ENCODE measurements at regions not wholly inside any gene's neighbourhood (a gene's known extent, or its start where the extent isn't known, plus 50 kb on each side); places are given as distances from the start of the nearest gene placed in this dataset.

DNA sequence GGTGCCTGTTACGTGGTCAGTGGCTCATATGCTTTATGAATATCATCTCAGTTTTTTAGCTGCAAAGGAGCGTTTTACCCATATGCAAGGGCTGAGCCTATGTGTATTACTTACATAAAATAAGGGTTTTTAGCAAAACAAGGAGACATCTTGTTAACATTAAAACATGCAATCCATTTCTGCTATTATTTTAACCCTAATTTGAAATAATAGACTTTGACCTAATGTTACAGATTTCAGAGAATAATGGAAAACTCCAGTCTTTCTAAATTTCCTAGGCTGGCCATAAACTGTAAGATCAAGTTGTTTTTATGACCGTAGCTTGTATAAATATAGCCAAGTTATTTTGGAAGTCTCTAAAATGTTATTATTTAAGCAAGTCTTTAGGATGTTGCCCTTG is 121.1 kb upstream of the SEMA6A start:
- Histone ChIP-seq H3K9ac (ENCODE audit: low read depth, low read length) (no peak overlapping the region), H3K4me1 (ENCODE audit: insufficient read depth, low read length) (peaks cover 25% of the 10 kb centered on the region), H3K9me3 (ENCODE audit: control insufficient read depth, insufficient read depth, low read length) (no peaks in the 10 kb centered on the region), H3K36me3 (ENCODE audit: insufficient read depth, low read length) (no peaks in the 10 kb centered on the region)

DNA sequence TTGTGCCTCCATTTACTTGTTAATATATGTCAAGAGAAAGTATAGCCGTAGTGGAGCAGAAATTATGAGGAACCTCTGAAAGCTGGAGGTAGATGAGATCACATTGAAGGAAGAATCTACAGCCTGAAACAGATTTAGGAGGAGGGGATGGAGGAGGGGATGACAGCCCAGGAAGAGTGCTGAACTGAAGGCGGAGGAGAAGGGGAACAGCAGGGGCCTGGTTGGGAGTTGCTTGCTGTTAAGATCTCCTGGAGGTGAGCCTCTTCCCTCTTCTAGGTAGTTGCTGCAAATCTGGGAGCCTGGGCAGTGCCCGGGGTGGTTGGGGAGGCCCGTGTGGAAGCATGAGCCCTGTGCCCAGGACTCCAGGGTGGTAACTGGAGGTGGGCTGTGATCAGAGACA is 111.8 kb upstream of the SEMA6A start:
- Histone ChIP-seq H3K4me1 (ENCODE audit: insufficient read depth, low read length) (peaks cover 10% of the 10 kb centered on the region), H3K36me3 (ENCODE audit: insufficient read depth, low read length) (no peaks in the 10 kb centered on the region), H3K9me3 (ENCODE audit: control insufficient read depth, insufficient read depth, low read length) (no peaks in the 10 kb centered on the region), H3K9ac (ENCODE audit: low read depth, low read length) (no peak overlapping the region; the same call in 1 of the 2 replicates)

- no peaks in the 10 kb centered on the region for H3K36me3 ChIP-seq (ENCODE audit: insufficient read depth, low read length)
- H3K9ac ChIP-seq (ENCODE audit: low read depth, low read length), result no peak overlapping the region; the same call in 1 of the 2 replicates
- H3K9me3 ChIP-seq (ENCODE audit: control insufficient read depth, insufficient read depth, low read length), result no peaks in the 10 kb centered on the region
- peaks cover 10% of the 10 kb centered on the region for H3K4me1 ChIP-seq (ENCODE audit: insufficient read depth, low read length)
These were observed 111.3 kb upstream of the SEMA6A start for GRCh38 chr5:116685931-116686330.

- no peaks in the 10 kb centered on the region for H3K9me3 ChIP-seq (ENCODE audit: control insufficient read depth, insufficient read depth, low read length)
- H3K36me3 ChIP-seq (ENCODE audit: insufficient read depth, low read length), result no peaks in the 10 kb centered on the region
- no peak overlapping the region for H3K9ac ChIP-seq (ENCODE audit: low read depth, low read length)
- peaks cover 10% of the 10 kb centered on the region for H3K4me1 ChIP-seq (ENCODE audit: insufficient read depth, low read length)
These were observed 110.4 kb upstream of the SEMA6A start for GRCh38 chr5:116685069-116685468.

DNA sequence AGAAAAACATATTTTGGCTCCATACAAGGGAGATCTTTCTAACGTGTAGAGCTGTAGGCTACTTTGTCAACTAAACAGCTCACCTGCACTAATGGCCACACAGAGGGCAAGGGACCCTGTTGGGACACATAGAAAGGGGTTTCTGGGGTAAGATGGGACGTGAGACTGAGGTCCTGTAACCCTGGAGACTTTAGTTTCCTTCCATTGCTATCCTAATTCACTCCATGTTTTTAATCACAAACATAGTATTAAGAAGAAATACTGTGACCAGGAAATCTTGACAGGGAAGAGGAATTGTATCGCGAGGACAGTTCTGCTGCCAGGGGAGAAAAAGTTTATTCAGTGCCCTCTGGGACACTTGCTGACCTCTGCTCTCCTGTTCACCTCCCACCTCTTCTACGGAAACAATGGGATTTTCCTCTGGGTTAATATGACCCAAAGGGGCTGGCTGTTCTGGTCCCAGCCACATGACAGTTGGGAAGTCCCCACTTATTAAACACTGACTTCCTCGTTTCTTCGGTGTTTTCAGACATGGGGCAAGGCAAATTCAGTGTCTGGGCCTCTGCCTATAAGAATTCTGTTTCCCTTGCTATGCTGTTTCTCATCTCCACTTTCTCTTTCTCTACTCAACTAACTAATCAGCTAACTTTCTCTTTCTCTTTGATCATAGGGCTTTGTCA is 106.9 kb upstream of the SEMA6A start:
- no peaks in the 10 kb centered on the region for H3K36me3 ChIP-seq (ENCODE audit: insufficient read depth, low read length)
- H3K4me1 ChIP-seq (ENCODE audit: insufficient read depth, low read length), result peaks cover 6% of the 10 kb centered on the region
- no peak overlapping the region for H3K9ac ChIP-seq (ENCODE audit: low read depth, low read length)
- H3K9me3 ChIP-seq (ENCODE audit: control insufficient read depth, insufficient read depth, low read length), result no peaks in the 10 kb centered on the region

- no peaks in the 10 kb centered on the region; the same call in 1 of the 2 replicates for H3K4me1 ChIP-seq (ENCODE audit: insufficient read depth, low read length)
- H3K9ac ChIP-seq (ENCODE audit: low read depth, low read length), result no peak overlapping the region
- H3K9me3 ChIP-seq (ENCODE audit: control insufficient read depth, insufficient read depth, low read length), result no peaks in the 10 kb centered on the region
- no peaks in the 10 kb centered on the region for H3K36me3 ChIP-seq (ENCODE audit: insufficient read depth, low read length)
These were observed 100.9 kb upstream of the SEMA6A start for GRCh38 chr5:116675626-116675910.

GRCh38 chr5:116674881-116675625 is 100.4 kb upstream of the SEMA6A start:
- Histone ChIP-seq H3K4me1 (ENCODE audit: insufficient read depth, low read length) (no peaks in the 10 kb centered on the region; the same call in 1 of the 2 replicates), H3K36me3 (ENCODE audit: insufficient read depth, low read length) (no peaks in the 10 kb centered on the region), H3K9ac (ENCODE audit: low read depth, low read length) (no peak overlapping the region), H3K9me3 (ENCODE audit: control insufficient read depth, insufficient read depth, low read length) (no peaks in the 10 kb centered on the region)

GRCh38 chr5:116673453-116673852 is 98.8 kb upstream of the SEMA6A start:
- H3K4me1 ChIP-seq (ENCODE audit: insufficient read depth, low read length), result no peaks in the 10 kb centered on the region; the same call in 1 of the 2 replicates
- H3K9me3 ChIP-seq (ENCODE audit: control insufficient read depth, insufficient read depth, low read length), result no peaks in the 10 kb centered on the region
- H3K36me3 ChIP-seq (ENCODE audit: insufficient read depth, low read length), result no peaks in the 10 kb centered on the region
- no peak overlapping the region for H3K9ac ChIP-seq (ENCODE audit: low read depth, low read length)

DNA sequence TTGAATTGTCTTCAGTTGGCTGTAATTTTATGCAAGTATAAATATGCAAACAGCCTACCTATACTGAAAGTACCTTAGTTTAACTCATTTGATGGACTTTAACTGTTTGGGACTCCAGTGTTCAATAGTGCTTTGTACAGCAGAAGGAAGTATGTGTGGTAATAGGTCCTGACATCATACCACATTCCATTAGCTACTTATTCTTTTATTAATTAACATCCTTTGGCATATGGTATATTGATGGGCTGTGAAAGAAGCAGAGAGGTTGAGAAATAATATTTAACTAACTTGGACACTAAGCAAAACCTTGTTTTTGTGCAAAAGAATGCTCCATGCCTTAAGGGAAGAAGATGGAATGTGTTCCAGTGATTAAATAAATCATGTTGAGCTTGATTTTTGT is 97.6 kb upstream of the SEMA6A start:
- H3K4me1 ChIP-seq (ENCODE audit: insufficient read depth, low read length), result no peaks in the 10 kb centered on the region; the same call in 1 of the 2 replicates

GRCh38 chr5:116671211-116671736 is 96.7 kb upstream of the SEMA6A start:
- H3K4me1 ChIP-seq (ENCODE audit: insufficient read depth, low read length), result no peaks in the 10 kb centered on the region; the same call in 1 of the 2 replicates
- H3K36me3 ChIP-seq (ENCODE audit: insufficient read depth, low read length), result no peaks in the 10 kb centered on the region
- H3K9ac ChIP-seq (ENCODE audit: low read depth, low read length), result no peak overlapping the region
- no peaks in the 10 kb centered on the region for H3K9me3 ChIP-seq (ENCODE audit: control insufficient read depth, insufficient read depth, low read length)

More for the DNA sequence above, 97.6 kb upstream of the SEMA6A start:
- H3K36me3 ChIP-seq (ENCODE audit: insufficient read depth, low read length), result no peaks in the 10 kb centered on the region
- H3K9ac ChIP-seq (ENCODE audit: low read depth, low read length), result no peak overlapping the region
- no peaks in the 10 kb centered on the region for H3K9me3 ChIP-seq (ENCODE audit: control insufficient read depth, insufficient read depth, low read length)

DNA sequence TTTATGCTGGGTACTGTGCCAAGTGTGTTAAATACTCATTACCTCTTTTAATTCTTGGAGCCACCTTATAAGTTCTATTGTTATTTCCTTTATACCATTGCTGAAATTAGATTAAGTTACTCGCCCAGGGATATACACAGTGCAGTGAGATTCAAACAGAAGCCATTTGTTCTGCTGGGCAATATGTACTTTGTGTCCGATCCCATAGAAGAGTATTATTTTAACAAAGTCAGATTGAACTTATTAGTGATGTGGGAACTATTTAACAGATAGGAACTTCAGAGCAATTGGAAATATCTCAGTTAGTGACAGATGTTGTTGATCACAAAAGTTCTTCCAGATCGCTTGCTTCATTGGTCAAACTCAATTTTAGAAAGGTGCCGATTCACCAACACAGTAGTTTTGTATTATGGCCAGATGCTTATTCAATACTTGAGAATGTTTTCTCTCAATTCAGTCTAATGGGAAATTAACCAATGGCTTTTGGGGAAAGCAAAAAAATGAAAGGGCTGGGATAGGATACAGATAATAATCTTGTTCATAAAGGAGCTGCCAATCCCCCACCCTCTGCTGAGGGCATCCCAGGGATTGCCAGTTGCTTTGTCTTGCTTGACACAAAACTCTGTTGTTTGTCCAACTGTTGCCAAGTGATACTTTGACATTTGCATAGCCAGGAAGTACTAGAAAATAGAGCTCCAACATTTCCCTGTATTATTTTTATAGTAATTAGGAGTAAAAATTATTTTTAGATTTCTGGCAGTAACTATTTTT is 94.8 kb upstream of the SEMA6A start:
- H3K36me3 ChIP-seq (ENCODE audit: insufficient read depth, low read length), result no peaks in the 10 kb centered on the region
- H3K4me1 ChIP-seq (ENCODE audit: insufficient read depth, low read length), result no peaks in the 10 kb centered on the region; the same call in 1 of the 2 replicates
- H3K9ac ChIP-seq (ENCODE audit: low read depth, low read length), result no peak overlapping the region
- H3K9me3 ChIP-seq (ENCODE audit: control insufficient read depth, insufficient read depth, low read length), result no peaks in the 10 kb centered on the region

- Histone ChIP-seq H3K9ac (ENCODE audit: low read depth, low read length) (no peak overlapping the region), H3K36me3 (ENCODE audit: insufficient read depth, low read length) (no peaks in the 10 kb centered on the region), H3K9me3 (ENCODE audit: control insufficient read depth, insufficient read depth, low read length) (no peaks in the 10 kb centered on the region), H3K4me1 (ENCODE audit: insufficient read depth, low read length) (no peaks in the 10 kb centered on the region; the same call in 1 of the 2 replicates)
These were observed 93.8 kb upstream of the SEMA6A start for GRCh38 chr5:116668390-116668789.

DNA sequence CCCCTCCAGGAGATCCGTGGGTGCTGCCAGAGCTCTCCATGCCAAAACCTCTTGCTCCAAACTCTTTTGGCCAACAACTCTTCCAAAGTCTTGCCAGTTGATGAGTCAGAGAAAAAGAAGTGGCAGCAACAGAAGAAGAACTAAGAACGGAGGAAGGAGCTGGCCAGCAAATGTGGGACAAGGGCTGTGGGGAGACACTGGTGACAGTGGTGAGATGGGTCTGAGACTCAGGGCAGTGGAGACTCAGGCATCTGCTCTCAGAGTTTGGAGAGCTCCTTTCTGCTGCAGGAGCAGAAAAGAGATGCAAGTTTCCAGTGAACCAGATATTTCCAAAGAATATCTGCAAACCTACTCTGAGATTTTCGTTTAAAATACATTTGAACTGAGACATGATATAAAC is 92.3 kb upstream of the SEMA6A start:
- Histone ChIP-seq H3K36me3 (ENCODE audit: insufficient read depth, low read length) (no peaks in the 10 kb centered on the region), H3K9me3 (ENCODE audit: control insufficient read depth, insufficient read depth, low read length) (no peaks in the 10 kb centered on the region), H3K9ac (ENCODE audit: low read depth, low read length) (no peak overlapping the region), H3K4me1 (ENCODE audit: insufficient read depth, low read length) (no peaks in the 10 kb centered on the region; the same call in 1 of the 2 replicates)

GRCh38 chr5:116664988-116665387 is 90.4 kb upstream of the SEMA6A start:
- Histone ChIP-seq H3K4me1 (ENCODE audit: insufficient read depth, low read length) (no peaks in the 10 kb centered on the region; the same call in 1 of the 2 replicates), H3K9ac (ENCODE audit: low read depth, low read length) (no peak overlapping the region), H3K36me3 (ENCODE audit: insufficient read depth, low read length) (no peaks in the 10 kb centered on the region), H3K9me3 (ENCODE audit: control insufficient read depth, insufficient read depth, low read length) (peaks cover 7% of the 10 kb centered on the region; the same call in 1 of the 2 replicates)
